Caco-2 (cell line): ENCODE measurements at regions not wholly inside any gene's neighbourhood (a gene's known extent, or its start where the extent isn't known, plus 50 kb on each side); places are given as distances from the start of the nearest gene placed in this dataset.

Source experiments
- BruUV-seq: library from RNA; stranded (reverse); fragments of 400-500 nt; replicated peaks from 2 replicates; lab custom pipeline; 2021; lab: Mats Ljungman, UMichigan
- CTCF ChIA-PET: fragments of 300-600 bp; sonication (Branson Sonifier 250); formaldehyde crosslinking; loops from one replicate; lab custom pipeline; 2022; ENCODE audit warnings: antibody characterized with exemption; lab: Charles Lee
- POLR2A ChIA-PET: fragments of 300-600 bp; sonication (Branson Sonifier 250); formaldehyde crosslinking; loops from one replicate; lab custom pipeline; 2022; ENCODE audit warnings: antibody characterized with exemption; lab: Charles Lee
- DNase-seq, 2 experiments: peaks; one replicate each; pipeline versions ENCODE4 v3.0.0 to v3.0.0-alpha.2; 2020 to 2022
- H3K27me3 ChIP-seq: replicated peaks from 2 replicates; pipeline ENCODE4 v1.6.0; 2011; ENCODE audit warnings: low read length; ENCODE audit not compliant: control insufficient read depth, insufficient read depth
- H3K36me3 ChIP-seq: 2 replicates; pipeline ENCODE4 v1.5.1; 2011; ENCODE audit warnings: low read length; ENCODE audit not compliant: control insufficient read depth, insufficient read depth
- H3K4me1 ChIP-seq: fragments of 250-450 bp; sonication (Bioruptor Pico); 2 replicates; pipeline ENCODE4 v1.5.1; 2020; ENCODE audit warnings: mild to moderate bottlenecking
- H3K4me3 ChIP-seq: 2 replicates; pipeline ENCODE4 v1.5.1; 2011; ENCODE audit warnings: low read depth, mild to moderate bottlenecking, control low read depth, low read length
- H3K9me3 ChIP-seq: fragments of 250-450 bp; sonication (Bioruptor Pico); 2 replicates; pipeline ENCODE4 v1.5.1; 2020; ENCODE audit warnings: mild to moderate bottlenecking, moderate library complexity
- H3K27ac Mint-ChIP-seq: one replicate; pipeline ENCODE4 v1.8.0; 2022; ENCODE audit warnings: mixed read lengths; ENCODE audit not compliant: unreplicated experiment
- H3K27me3 Mint-ChIP-seq: one replicate; pipeline ENCODE4 v1.8.0; 2022; ENCODE audit warnings: mixed read lengths; ENCODE audit not compliant: insufficient read depth, unreplicated experiment
- H3K36me3 Mint-ChIP-seq: one replicate; pipeline ENCODE4 v1.8.0; 2022; ENCODE audit warnings: mild to moderate bottlenecking, mixed read lengths; ENCODE audit not compliant: insufficient read depth, unreplicated experiment
- H3K4me1 Mint-ChIP-seq: one replicate; pipeline ENCODE4 v1.8.0; 2022; ENCODE audit warnings: low read depth, mixed read lengths; ENCODE audit not compliant: unreplicated experiment
- H3K4me3 Mint-ChIP-seq: one replicate; pipeline ENCODE4 v1.8.0; 2022; ENCODE audit warnings: mild to moderate bottlenecking, moderate library complexity, mixed read lengths; ENCODE audit not compliant: unreplicated experiment
- H3K9me3 Mint-ChIP-seq: one replicate; pipeline ENCODE4 v1.8.0; 2022; ENCODE audit warnings: mixed read lengths; ENCODE audit not compliant: unreplicated experiment
- CTCF ChIP-seq, 2 experiments: fragments of 200-600 bp in 1 of 2; IDR thresholded peaks; 1 replicate in 1 of 2; 2 replicates in 1 of 2; pipeline versions ENCODE4 v1.5.1 to v1.8.0; 2011 to 2022; ENCODE audit warnings: antibody characterized with exemption in 1 of 2, control low read depth in 1 of 2, inconsistent platforms in 1 of 2, low read depth in 1 of 2, low read length in 1 of 2, mild to moderate bottlenecking in 1 of 2, moderate library complexity in 1 of 2; ENCODE audit not compliant: insufficient read depth in 1 of 2, severe bottlenecking in 1 of 2, unreplicated experiment in 1 of 2
- intact Hi-C: fragments of 100-400 bp; cut with micrococcal nuclease; formaldehyde crosslinking; loops from one replicate; pipeline ENCODE4 v1.10.0; 2022; ENCODE audit not compliant: unreplicated experiment

GRCh38 chr10:31603235-31604087 lies 284.4 kb downstream of the ZEB1 start:
- H3K4me3 Mint-ChIP-seq: peak overlapping the region; percentile 85
- no peaks in the 10 kb centered on the region for H3K4me1 Mint-ChIP-seq
- Histone ChIP-seq H3K4me1 (no peaks in the 10 kb centered on the region), H3K27me3 (no peaks in the 10 kb centered on the region), H3K4me3 (peak overlapping the region; percentile 40), H3K9me3 (no peaks in the 10 kb centered on the region), H3K36me3 (no peaks in the 10 kb centered on the region)
- H3K27ac Mint-ChIP-seq: peak overlapping the region; percentile 34
- CTCF ChIA-PET: interaction anchor here (0.6 to 0.7 kb wide), 2 partner anchors 658 to 995 kb away, joined by 3 read pairs; no protein-coding TSS in a partner anchor
- intact Hi-C loops: loop anchor here (1.0 kb wide), 1 partner anchor 157 kb away; no protein-coding TSS in a partner anchor
- DNase-seq: peak; percentile 97 to 98
- H3K9me3 Mint-ChIP-seq: no peaks in the 10 kb centered on the region
- POLR2A ChIA-PET: interaction anchor here (0.5 to 1.0 kb wide), 2 partner anchors 572 to 799 kb away, joined by 3 to 5 read pairs; partner anchors contain the start of gene ZNF438
- TF ChIP-seq CTCF (IDR thresholded peaks at IDR 0.05; ENCODE audit: insufficient read depth in 1 of 2, low read depth in 1 of 2, low read length in 1 of 2, severe bottlenecking in 1 of 2, unreplicated experiment in 1 of 2): no peak
- BruUV-seq: no TSS peak
- H3K27me3 Mint-ChIP-seq: peaks cover 6% of the 10 kb centered on the region
- no peaks in the 10 kb centered on the region for H3K36me3 Mint-ChIP-seq

- Mint-ChIP-seq H3K36me3 (no peaks in the 10 kb centered on the region), H3K9me3 (no peaks in the 10 kb centered on the region), H3K4me3 (peak overlapping the region; percentile 85), H3K27me3 (peaks cover 6% of the 10 kb centered on the region), H3K27ac (no peak overlapping the region), H3K4me1 (no peaks in the 10 kb centered on the region)
- intact Hi-C loops: loop anchor here (1.0 kb wide), 1 partner anchor 158 kb away; no protein-coding TSS in a partner anchor
- ChIA-PET CTCF (interaction anchor here (0.7 kb wide), 1 partner anchor 994 kb away, joined by 3 read pairs; no protein-coding TSS in a partner anchor), POLR2A (interaction anchor here (0.5 to 1.0 kb wide), 2 partner anchors 571 to 798 kb away, joined by 3 to 5 read pairs; partner anchors contain the start of gene ZNF438)
- no peak for DNase-seq
- Histone ChIP-seq H3K9me3 (no peaks in the 10 kb centered on the region), H3K4me3 (peak overlapping the region; percentile 40), H3K4me1 (no peaks in the 10 kb centered on the region), H3K27me3 (no peaks in the 10 kb centered on the region), H3K36me3 (no peaks in the 10 kb centered on the region)
- BruUV-seq: no TSS peak
- no peak for TF ChIP-seq CTCF (IDR thresholded peaks at IDR 0.05; ENCODE audit: insufficient read depth in 1 of 2, low read depth in 1 of 2, low read length in 1 of 2, severe bottlenecking in 1 of 2, unreplicated experiment in 1 of 2)
These were observed 283.7 kb downstream of the ZEB1 start for GRCh38 chr10:31602541-31603234.

- intact Hi-C loops: no loop called here
These were observed 282.1 kb downstream of the ZEB1 start for GRCh38 chr10:31601136-31601535.

More at GRCh38 chr10:31601136-31601535, 282.1 kb downstream of the ZEB1 start:
- H3K36me3 ChIP-seq: no peaks in the 10 kb centered on the region
- ChIA-PET POLR2A (no interaction called here), CTCF (no interaction called here)
- no TSS peak for BruUV-seq
- H3K4me3 ChIP-seq: no peak overlapping the region
- Mint-ChIP-seq H3K27ac (no peak overlapping the region), H3K9me3 (no peaks in the 10 kb centered on the region), H3K4me3 (no peak overlapping the region), H3K4me1 (no peaks in the 10 kb centered on the region), H3K36me3 (no peaks in the 10 kb centered on the region), H3K27me3 (peaks cover 6% of the 10 kb centered on the region)
- DNase-seq: no peak
- no peak for TF ChIP-seq CTCF (IDR thresholded peaks at IDR 0.05; ENCODE audit: insufficient read depth in 1 of 2, low read depth in 1 of 2, low read length in 1 of 2, severe bottlenecking in 1 of 2, unreplicated experiment in 1 of 2)
- H3K27me3 ChIP-seq: no peaks in the 10 kb centered on the region; the same call in 1 of the 2 replicates
- no peaks in the 10 kb centered on the region for H3K4me1 ChIP-seq
- no peaks in the 10 kb centered on the region for H3K9me3 ChIP-seq
